HG03064 (cell line): ENCODE measurements at regions not wholly inside any gene's neighbourhood (a gene's known extent, or its start where the extent isn't known, plus 50 kb on each side); places are given as distances from the start of the nearest gene placed in this dataset.
"Not testable (repeated sequence)": the region's sequence is repeated elsewhere in the genome, so short reads cannot be mapped to it uniquely, and the experiment has no call there.

ENCODE experiments used
- ATAC-seq: cut with Tn5 transposase; IDR thresholded peaks from one replicate; pipeline ENCODE4 v1.9.1; 2021; ENCODE audit warnings: low read depth; ENCODE audit not compliant: unreplicated experiment

DNA sequence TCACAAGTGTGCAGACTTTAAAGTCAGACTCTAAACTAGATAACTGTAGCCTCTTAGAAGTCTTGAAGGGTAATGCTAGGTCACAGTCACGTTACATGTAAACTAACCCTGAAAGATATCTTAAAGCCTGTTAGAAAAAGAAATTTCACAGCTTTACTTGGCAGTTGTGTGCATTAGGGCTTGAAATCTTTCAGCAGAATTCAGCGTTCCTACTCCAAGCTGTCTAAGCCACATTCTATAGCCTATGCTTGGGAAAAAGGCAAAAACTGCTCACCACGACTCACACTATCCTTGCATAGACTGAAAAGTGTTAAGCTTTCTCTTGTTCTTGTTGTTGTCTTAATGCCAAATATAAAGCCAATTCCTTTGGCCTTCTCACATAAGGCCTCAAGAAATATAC is 338.0 kb upstream of the SASH1 start:
- no peak for ATAC-seq

DNA sequence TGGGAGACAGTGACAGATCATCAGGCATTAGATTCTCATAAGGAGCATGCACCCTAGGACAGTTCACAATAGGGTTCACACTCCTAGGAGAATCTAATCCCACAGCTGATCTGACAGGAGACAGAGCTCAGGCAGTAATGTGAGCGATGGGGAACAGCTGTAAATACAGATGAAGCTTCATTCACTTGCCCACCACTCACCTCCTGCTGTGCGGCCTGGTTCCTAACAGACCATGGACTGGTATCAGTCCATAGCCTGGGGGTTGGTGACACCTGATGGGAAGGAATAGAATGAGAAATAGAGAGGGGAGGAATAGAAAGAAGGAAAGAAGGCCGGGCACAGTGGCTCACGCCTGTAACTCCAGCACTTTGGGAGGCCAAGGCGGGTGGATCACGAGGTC is 336.8 kb upstream of the SASH1 start:
- ATAC-seq: no peak

DNA sequence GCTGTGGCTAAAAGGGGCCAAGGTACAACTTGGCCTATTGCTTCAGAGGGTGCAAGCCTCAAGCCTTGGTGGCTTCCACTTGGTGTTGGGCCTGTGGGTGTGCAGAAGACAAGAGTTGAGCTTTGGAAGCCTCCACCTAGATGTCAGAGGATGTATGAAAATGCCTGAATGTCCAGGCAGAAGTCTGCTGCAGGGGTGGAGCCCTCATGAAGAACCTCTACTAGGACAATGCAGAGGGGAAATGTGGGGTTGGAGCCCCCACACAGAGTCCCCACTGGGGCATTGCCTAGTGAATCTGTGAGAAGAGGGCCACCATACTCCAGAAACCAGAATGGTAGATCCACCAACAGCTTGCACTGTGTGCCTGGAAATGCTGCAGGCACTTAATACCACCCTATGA is 332.1 kb upstream of the SASH1 start:
- ATAC-seq: not testable (repeated sequence)

DNA sequence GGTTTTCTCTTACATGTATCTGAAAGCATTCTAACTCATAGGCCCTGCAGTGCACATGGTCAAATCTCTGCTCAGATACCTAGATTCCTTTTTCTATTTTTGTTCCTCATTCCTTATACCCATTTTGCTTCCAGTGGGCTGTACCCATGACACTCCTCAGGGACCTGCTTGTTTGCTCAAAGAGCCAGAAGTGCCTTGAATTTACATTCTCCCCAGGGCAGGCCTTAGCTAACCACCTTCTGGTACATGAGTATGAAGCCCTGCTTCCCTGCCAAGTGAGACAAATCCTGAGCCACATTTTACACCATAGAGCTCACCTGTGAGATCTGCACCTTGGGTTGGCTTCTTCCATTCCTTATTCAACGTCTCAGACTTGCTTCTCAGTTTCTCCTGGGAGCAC is 326.6 kb upstream of the SASH1 start:
- no peak for ATAC-seq

DNA sequence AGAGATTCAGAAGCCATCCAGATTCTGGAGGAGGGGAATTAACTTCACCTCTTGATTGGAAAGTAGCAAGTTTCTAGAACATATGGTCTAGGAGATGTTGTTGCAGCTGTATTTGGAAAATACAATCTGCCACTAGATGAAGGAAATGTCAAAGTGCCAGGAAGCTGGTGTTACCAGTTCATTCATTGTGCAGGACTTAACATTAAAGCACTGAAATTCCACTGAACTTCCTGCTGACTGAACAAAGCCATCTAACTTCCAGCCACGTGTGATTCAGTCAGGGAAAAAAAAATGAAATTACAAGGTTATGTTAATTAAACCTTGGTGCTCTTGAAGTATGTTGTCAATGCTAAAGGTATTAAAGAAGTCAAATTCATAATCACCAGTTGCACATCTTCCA is 321.5 kb upstream of the SASH1 start:
- ATAC-seq: no peak

DNA sequence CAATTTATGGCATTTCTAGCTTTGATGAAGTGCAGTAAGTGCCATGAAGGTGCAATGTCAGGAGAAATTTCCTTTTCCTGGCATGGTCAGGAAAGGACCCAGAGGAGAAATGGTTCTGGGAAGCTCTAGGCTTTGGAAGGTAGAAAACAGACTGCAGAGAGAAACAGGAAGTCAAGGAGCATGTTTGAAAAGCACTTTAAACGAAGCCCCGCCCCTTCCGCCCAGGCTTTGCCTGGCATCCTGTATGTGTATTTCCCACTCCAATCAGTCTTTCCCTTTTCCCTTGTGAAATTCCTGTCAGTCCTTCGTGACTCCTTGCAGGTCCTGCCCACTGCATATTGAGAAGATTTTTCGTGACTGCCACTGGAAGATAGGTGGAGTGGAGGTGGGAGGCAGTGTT is 320.9 kb upstream of the SASH1 start:
- ATAC-seq: no peak

DNA sequence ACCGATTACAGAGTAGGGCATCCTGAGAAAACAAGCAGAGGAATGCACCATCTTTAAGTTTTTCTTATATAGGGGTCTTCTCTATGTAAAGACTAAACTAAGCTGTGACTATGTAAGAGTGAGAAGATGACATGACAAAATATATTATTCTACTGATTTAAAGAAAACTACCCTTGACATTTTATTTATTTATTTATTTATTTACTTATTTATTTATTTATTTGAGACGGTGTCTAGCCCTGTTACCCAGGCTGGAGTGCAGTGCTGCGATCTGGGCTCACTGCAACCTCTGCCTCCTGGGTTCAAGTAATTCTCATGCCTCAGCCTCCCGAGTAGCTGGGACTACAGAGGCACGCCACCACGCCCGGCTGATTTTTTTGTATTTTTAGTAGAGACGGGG is 320.4 kb upstream of the SASH1 start:
- not testable (repeated sequence) for ATAC-seq

DNA sequence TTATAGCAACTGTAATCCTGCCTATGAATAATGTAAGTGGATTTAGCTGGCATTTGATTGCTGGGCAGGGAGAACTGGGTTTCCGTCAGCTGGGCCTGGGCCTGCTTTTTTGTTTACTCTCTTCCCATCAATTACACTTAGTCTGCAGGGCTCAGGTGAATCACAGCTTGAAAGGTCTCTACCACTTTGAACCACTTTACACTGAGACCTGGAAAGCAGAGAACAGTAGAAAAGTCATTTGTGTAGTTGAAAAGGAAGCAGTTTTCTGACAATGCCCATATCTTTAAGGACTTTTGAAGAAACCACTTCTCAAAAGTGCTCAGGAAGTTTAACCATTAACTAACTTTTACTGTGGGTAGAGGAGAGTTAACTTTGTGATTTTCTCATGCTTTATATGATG is 315.4 kb upstream of the SASH1 start:
- ATAC-seq: no peak

DNA sequence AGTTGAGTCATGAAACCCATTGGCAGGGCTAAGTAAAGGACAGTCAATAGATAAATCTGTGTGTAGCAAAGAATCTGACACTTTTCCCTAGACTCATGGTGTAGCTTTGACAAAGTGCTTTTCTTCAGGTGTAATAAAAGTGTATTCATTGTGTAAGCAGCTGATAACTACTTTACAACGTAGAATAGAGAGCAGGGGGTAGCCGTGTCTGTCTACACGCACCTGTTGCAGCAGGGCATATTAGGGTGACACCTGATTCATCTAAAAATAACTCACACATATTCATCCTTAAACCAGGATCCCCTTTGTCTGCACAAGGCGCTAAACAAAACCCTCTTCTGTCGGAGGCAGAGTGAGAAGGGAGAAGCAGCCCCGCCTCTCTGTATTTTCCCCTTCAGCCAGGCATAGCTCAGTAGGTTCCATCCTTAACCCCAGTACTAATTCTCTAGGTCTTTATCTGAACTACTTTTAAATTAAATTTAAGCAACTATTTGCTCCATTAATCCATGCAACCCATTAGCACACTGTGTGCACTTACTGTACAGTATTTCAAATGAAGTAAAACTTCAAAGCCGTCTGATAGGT is 306.7 kb upstream of the SASH1 start:
- no peak for ATAC-seq

DNA sequence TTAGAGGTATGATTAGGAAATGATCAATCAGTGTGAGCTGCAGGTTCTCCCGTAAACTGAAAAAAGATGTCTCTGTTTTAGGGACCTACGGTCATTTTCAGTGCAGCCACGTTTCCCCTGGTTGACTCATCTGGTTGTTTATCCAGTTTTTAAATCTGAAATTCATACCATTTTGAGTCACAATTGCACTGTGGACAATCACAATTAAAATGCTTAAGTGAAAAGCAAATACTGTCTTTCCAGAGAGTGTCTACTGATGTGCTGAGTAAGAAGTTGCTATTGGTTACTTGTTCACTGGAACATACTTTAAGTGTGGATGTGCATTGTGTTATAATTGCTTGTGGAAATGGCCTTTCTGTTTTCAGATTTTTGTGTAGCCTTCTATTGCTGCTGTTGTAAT is 305.1 kb upstream of the SASH1 start:
- no peak for ATAC-seq

DNA sequence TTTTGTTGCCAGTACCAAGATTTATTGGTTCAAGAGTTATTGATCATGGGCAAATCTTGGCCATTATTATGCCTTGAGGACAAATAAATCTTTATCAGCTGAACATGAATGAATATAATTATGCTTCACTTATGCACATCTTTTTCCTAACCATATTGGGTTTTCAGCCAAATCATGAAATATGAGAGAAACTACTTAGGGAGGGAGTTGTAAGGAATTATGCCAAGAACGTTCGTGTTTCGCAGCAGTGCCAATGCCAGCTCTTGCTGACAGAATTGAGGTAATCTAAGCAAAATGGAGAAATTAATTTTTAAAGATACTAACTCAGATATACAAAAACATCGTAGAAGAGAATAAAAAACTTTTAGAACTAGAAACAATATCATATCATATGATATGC is 301.1 kb upstream of the SASH1 start:
- ATAC-seq: no peak

DNA sequence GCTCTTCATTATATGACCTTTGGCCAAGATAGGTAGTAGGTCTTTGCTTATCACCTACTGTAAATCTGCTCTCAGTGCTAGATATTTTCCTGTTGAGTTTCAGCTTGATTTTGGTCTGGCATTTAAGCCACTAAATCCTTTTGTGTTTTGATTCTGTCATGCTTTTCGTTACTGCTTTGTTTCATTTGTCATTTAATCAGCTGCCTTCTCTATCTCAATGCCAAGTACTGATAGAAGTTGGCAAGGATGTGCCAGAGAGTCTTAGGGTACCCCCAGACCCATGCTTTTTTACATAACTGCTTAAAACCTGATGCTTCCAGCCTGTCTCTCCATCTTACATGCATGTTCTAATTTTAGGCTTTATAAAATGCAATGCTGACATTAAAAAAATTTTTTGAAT is 300.1 kb upstream of the SASH1 start:
- no peak for ATAC-seq

DNA sequence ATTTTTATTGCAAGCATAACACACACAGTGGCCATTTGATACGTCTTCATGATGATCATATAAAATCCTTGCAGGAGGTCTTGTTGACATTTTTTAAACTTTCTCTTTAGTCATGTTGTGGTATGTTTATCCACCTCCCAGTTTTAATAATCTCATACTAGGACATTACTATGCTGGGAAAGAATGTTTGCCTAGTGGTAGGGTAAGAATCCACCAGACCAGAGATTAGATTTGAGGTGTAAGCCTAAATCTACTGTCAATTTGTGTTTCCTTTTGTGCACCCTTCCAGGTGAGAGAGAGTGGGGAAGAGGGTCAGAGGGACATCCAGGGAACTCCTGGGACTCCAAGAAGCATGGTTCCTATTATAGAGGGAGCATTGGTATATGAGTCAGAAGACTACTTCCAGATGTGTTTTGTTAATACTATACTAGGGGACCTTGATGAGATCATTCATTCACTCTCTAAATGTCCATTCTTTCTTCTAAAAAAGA is 298.3 kb upstream of the SASH1 start:
- ATAC-seq: no peak

DNA sequence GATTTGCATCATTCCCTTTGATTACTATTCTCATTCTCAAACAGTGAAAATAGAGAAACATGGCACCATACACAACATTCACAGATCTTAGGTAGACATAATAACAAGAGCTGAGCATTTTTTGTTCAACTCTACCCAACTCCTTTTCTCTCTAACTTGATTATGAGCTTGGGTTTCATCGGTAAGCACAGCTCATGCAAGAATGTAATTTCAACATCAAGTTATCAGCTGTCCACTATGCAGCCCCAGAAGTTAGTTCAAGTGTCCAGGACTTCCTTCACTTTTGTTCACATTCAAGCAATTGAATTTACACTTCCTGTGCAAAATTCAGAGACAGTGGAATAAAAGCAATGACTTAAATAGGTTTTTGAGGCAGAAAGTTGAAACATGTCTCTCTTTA is 297.7 kb upstream of the SASH1 start:
- ATAC-seq: no peak

DNA sequence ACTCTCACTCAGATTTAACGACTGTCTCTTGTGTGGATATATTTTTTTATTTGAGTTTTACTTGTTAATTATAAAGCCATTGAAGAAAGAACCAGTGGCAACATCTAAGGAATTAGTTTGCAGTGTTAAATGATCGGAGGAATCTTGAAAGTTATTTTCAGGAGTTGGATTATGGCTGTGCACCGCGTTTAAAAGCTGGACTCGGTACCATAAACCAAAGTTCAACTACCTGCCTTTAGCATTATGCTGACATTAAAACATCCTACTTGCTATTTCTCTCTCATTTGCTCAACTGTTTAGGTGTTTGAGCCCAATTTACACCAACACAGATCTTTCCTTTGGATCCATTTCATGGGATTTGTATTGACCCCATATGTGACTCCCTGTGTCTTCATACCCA is 289.4 kb upstream of the SASH1 start:
- no peak for ATAC-seq

DNA sequence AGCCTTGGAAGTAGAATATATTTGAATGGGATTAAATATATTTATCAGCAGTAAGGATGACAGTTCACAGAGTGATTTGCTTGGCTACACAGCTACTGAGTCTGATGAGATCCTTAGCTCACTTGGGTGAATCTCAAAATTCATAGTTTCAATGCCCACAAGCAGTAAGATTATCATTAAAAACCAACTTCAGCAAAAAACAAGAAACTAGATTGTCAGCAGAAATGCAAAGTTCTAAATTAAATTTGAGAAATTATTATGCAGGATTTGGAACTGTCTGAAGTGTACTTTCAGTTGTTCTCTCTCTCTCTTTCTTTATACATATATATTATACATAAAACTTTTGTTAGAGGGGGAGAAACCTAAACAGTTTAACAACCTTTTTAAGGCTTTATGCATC is 288.8 kb upstream of the SASH1 start:
- no peak for ATAC-seq

DNA sequence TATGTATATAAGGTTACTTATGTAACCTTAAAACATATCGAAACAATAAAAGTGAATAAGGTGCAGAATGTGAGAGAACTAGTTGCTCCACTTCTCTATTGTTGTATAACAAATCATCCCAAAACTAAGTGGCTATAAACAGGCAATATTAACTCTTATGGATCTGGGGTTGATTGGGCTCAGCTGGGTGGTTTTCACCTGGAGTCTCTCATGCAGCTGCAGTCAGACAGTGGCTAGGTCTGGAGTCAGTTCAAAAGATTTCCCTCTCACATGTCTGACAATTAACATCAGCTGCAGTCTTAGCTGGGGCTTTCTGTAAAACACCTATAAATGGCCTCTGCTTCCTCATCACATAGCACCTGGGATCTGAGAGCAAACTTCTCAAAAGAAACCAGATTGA is 288.4 kb upstream of the SASH1 start:
- ATAC-seq: no peak

DNA sequence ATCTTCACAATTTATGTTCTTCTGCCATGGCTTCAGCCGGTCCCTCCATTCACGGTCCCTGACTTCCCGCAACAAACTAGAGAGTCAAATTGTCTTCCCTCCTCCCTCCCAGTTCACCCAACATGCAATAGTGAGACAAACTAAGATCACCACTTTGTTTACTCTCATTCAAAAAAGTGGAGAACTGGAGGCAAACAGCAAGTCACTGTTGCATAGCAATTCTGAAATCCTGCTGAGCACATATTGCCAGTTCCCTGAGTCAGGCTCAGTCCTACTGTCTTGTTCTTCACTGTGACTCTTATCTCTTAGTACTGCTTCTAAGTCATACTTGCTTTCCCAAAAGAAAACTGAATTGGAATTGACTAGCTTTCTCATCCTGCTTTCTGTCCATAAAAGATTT is 287.2 kb upstream of the SASH1 start:
- no peak for ATAC-seq

DNA sequence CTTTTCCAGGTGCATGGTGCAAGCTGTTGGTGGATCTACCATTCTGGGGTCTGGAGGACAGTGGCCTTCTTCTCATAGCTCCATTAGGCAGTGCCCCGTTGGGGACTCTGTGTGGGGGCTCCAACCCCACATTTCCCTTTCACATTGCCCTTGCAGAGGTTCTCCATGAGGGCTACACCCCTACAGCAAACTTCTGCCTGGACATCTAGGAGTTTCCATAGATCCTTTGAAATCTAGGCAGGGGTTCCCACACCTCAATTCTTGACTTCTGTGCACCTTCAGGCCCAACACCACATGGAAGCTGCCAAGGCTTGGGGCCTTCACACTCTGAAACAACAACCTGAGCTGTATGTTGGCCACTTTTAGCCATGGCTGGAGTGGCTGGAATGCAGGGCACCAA is 282.8 kb upstream of the SASH1 start:
- ATAC-seq: no peak

DNA sequence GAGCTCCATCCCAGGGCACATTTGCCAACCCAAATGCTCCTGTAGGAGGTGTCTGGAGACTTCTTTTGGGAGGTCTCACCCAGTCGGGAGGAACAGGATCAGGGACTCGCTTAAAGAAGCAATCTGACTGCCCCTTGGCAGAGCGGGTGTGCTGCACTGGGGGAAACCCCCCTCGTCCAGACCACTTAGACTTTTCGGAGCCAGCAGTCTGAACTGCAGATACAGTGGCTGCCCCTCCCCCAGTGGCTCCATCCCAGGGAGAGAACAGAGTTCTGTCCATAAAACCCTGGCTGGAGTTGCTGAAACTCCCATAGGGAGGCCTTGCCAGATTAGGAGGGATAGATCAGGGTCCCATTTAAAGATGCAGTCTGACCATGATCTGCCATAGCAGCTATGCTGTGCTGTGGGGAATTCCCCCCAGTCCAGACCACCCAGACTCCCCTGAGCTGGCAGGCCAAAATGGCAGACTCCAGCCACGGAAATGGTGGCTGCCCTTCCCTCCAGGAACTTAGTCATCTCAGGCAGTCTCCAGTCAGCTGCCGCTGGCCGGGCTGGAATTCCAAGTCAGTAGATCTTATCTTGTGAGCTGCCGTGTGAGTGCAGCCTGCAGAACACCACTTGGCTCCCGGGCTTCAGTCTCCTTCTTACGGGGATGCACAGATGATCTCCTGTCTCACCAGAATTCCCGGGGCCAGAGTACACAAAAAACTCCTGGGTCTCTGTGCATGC is 278.1 kb upstream of the SASH1 start:
- ATAC-seq: no peak

DNA sequence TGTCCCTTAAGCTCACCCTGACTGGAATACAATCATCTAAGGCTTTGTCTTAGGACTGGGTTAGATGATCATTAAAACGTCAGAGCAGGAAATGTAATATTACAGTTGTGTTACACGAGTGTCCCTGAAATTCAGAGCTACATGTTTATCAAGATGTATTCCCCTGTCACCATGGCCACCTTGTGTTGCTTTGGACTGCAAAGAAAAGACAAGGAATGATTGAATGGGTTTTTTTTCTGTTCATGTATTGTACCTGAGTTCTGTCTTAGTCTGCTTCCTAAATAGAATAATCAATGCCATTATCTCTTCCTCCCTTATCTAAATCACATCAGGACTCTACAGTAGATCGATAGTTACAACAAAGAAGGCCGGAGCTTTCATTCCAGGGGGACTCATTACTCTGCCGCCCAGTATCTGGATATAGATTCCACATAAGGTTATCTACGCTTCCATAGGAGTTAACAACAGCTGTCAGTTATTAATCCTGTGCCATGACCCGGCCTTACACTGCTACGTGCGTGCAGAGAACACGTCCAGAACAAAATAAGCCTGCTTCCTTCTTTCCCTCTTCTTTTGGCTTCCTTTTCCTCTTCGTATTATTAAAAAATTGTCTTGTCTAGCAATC is 274.1 kb upstream of the SASH1 start:
- no peak for ATAC-seq

DNA sequence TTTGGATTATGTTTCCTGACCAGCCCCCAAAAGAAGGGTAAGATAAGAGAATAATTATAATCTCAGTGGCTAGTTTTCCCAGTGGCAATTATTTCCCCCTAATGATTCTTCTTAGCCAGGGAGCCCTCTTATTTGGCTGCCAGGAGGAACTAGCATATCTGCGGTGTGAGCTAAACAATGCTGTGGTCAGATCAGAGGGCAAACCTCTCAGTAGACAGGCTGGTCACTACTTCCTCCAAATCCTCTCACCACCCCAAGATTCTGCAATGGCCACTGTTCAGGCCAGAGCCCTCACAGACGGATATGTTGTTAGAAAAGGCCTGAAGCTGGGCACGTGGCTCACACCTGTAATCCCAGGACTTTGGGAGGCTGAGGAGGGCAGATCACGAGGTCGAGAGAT is 273.4 kb upstream of the SASH1 start:
- no peak for ATAC-seq
